HL-60 (cell line): ENCODE measurements at regions not wholly inside any gene's neighbourhood (a gene's known extent, or its start where the extent isn't known, plus 50 kb on each side); places are given as distances from the start of the nearest gene placed in this dataset.

Experiments used
- DNase-seq, 2 experiments: peaks; one replicate each; pipeline ENCODE4 v3.0.0-alpha.2; 2010 to 2020; ENCODE audit warnings: low read depth in 1 of 2, low spot score in 1 of 2
- H3K27ac ChIP-seq: fragments of 250-450 bp; sonication (Bioruptor Pico); replicated peaks from 2 replicates; pipeline ENCODE4 v1.5.1; 2020; ENCODE audit warnings: mild to moderate bottlenecking, moderate library complexity
- H3K27me3 ChIP-seq: fragments of 250-450 bp; sonication (Bioruptor Pico); 2 replicates; pipeline ENCODE4 v1.5.1; 2021; ENCODE audit warnings: mild to moderate bottlenecking, moderate library complexity; ENCODE audit not compliant: insufficient read depth, poor library complexity, severe bottlenecking
- H3K4me3 ChIP-seq: replicated peaks from 2 replicates; pipeline ENCODE4 v1.5.1; 2011; ENCODE audit warnings: mild to moderate bottlenecking, control low read depth, low read length; ENCODE audit not compliant: insufficient read depth
- GABPA ChIP-seq: IDR thresholded peaks from 2 replicates; pipeline ENCODE4 v1.6.1; 2012; ENCODE audit warnings: low read depth
- POLR2AphosphoS5 ChIP-seq: IDR thresholded peaks from 2 replicates; pipeline ENCODE4 v1.6.1; 2012; ENCODE audit warnings: low read depth
- SPI1 ChIP-seq: IDR thresholded peaks from 2 replicates; pipeline ENCODE4 v1.6.1; 2012; ENCODE audit warnings: low read depth, mild to moderate bottlenecking, borderline replicate concordance
- TF ChIP-seq, protein P1 (sequence below): IDR thresholded peaks from one replicate; pipeline ENCODE4 v1.5.1; 2011; ENCODE audit warnings: low read length, control low read depth, inconsistent platforms; ENCODE audit not compliant: insufficient read depth
- TF ChIP-seq, protein P2 (sequence below): IDR thresholded peaks from 2 replicates; pipeline ENCODE4 v1.6.1; 2012; ENCODE audit warnings: low read depth; ENCODE audit not compliant: insufficient replicate concordance

DNA sequence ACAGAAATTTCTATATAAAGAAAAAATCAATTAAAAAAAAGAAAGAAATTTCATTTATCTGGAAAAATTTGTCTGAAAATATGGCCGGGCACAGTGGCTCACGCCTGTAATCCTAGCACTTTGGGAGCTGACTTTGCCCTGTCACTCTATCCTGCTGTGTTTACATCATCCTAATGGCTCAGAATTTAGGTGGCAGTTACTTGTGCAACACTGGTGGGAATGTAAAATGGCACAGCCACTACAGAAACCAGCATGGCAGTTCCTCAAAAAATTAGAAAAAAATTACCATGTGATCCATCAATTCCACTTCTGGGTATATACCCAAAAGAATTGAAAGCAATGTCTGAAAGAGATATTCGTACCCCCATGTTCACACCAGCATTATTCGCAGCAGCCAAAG, 405.2 kb upstream of the AUTS2 start:
- Histone ChIP-seq H3K27ac (no peak overlapping the region), H3K4me3 (no peak overlapping the region), H3K27me3 (no peaks in the 10 kb centered on the region)
- TF ChIP-seq, protein P1, sequence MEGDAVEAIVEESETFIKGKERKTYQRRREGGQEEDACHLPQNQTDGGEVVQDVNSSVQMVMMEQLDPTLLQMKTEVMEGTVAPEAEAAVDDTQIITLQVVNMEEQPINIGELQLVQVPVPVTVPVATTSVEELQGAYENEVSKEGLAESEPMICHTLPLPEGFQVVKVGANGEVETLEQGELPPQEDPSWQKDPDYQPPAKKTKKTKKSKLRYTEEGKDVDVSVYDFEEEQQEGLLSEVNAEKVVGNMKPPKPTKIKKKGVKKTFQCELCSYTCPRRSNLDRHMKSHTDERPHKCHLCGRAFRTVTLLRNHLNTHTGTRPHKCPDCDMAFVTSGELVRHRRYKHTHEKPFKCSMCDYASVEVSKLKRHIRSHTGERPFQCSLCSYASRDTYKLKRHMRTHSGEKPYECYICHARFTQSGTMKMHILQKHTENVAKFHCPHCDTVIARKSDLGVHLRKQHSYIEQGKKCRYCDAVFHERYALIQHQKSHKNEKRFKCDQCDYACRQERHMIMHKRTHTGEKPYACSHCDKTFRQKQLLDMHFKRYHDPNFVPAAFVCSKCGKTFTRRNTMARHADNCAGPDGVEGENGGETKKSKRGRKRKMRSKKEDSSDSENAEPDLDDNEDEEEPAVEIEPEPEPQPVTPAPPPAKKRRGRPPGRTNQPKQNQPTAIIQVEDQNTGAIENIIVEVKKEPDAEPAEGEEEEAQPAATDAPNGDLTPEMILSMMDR = no peak
- TF ChIP-seq GABPA = no peak
- TF ChIP-seq SPI1 = peak; percentile 29; the same call in 1 of the 2 replicates
- DNase-seq = no peak

DNA sequence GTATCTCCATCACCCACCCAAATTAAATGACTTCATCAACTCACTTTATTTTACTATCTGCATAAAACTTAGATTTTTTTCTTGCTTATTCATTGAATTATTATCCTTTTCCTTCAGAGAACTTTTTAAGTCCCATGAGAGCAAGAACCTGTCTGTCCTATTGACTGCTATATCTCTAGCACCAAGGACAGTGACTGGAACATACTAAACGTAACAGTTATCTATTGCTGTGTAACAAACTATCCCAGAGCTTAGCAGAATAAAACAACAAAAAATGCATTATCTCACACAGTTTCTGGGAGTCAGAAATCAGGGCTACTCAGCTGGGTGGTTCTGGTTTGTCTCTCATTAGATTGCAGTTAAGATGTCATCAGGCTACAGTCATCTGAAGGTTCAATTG, 401.7 kb upstream of the AUTS2 start:
- DNase-seq = no peak
- Histone ChIP-seq H3K4me3 (no peak overlapping the region), H3K27me3 (no peaks in the 10 kb centered on the region), H3K27ac (no peak overlapping the region)
- TF ChIP-seq, protein P2, sequence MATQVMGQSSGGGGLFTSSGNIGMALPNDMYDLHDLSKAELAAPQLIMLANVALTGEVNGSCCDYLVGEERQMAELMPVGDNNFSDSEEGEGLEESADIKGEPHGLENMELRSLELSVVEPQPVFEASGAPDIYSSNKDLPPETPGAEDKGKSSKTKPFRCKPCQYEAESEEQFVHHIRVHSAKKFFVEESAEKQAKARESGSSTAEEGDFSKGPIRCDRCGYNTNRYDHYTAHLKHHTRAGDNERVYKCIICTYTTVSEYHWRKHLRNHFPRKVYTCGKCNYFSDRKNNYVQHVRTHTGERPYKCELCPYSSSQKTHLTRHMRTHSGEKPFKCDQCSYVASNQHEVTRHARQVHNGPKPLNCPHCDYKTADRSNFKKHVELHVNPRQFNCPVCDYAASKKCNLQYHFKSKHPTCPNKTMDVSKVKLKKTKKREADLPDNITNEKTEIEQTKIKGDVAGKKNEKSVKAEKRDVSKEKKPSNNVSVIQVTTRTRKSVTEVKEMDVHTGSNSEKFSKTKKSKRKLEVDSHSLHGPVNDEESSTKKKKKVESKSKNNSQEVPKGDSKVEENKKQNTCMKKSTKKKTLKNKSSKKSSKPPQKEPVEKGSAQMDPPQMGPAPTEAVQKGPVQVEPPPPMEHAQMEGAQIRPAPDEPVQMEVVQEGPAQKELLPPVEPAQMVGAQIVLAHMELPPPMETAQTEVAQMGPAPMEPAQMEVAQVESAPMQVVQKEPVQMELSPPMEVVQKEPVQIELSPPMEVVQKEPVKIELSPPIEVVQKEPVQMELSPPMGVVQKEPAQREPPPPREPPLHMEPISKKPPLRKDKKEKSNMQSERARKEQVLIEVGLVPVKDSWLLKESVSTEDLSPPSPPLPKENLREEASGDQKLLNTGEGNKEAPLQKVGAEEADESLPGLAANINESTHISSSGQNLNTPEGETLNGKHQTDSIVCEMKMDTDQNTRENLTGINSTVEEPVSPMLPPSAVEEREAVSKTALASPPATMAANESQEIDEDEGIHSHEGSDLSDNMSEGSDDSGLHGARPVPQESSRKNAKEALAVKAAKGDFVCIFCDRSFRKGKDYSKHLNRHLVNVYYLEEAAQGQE = peak; percentile 82
- TF ChIP-seq, protein P1 = no peak

DNA sequence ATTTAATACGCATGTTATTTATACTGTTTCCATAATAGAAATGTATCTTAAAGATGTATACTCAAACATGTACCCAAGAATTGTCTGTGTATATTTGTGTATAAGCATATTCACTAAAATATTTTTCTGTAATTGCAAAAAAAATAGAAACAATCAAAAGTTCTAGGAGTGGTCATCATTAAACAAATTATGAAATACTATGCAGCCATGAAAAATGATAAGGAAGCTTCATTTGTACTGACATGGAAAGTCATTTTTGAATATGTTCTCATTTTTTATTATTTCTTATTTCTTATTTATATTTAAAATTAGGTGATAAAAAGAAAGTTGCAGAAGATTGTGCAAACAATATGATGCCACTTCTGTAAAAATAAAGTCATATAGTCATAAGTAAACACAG, 400.0 kb upstream of the AUTS2 start:
- Histone ChIP-seq H3K4me3 (no peak overlapping the region), H3K27ac (no peak overlapping the region), H3K27me3 (no peaks in the 10 kb centered on the region)
- TF ChIP-seq, protein P2 = no peak
- TF ChIP-seq GABPA (no peak), POLR2AphosphoS5 (no peak)
- TF ChIP-seq, protein P1 = no peak
- no peak for DNase-seq

DNA sequence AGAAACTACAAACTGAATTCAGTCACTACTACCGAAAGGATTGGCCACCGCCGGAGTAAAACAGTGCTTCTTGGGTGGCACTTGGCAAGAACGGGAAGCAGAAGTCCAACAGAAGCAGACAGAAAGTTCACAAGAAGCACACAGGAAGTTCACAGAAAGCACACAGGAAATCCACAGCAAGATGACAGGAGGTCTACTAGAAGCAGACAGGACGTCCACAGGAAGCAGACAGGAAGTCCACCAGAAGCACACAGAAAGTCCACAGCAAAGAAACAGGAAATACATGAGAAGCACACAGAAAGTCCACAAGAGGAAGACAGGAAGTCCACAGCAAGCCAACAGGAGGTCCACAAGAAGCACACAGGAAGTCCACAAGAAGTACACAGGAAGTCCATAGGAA, 399.2 kb upstream of the AUTS2 start:
- DNase-seq = peak in 1 of 2 experiments; percentile 22
- Histone ChIP-seq H3K4me3 (no peak overlapping the region), H3K27me3 (no peaks in the 10 kb centered on the region), H3K27ac (no peak overlapping the region)
- TF ChIP-seq GABPA (peak; percentile 15; the same call in 1 of the 2 replicates), POLR2AphosphoS5 (no peak)
- TF ChIP-seq, protein P1 = no peak
